Medulla oblongata (tissue), 1 donor: ENCODE measurements at regions not wholly inside any gene's neighbourhood (a gene's known extent, or its start where the extent isn't known, plus 50 kb on each side); places are given as distances from the start of the nearest gene placed in this dataset.
"Not testable (repeated sequence)": the region's sequence is repeated elsewhere in the genome, so short reads cannot be mapped to it uniquely, and the experiment has no call there.

Experiments used
- DNase-seq: peaks from one replicate; pipeline ENCODE4 v3.0.0-alpha.2; 2015; ENCODE audit errors: extremely low spot score

GRCh38 chr20:47843886-47844567, 58.7 kb upstream of the SULF2 start:
- no peak for DNase-seq

GRCh38 chr20:47842950-47843349, 57.7 kb upstream of the SULF2 start:
- DNase-seq: not testable (repeated sequence)

DNA sequence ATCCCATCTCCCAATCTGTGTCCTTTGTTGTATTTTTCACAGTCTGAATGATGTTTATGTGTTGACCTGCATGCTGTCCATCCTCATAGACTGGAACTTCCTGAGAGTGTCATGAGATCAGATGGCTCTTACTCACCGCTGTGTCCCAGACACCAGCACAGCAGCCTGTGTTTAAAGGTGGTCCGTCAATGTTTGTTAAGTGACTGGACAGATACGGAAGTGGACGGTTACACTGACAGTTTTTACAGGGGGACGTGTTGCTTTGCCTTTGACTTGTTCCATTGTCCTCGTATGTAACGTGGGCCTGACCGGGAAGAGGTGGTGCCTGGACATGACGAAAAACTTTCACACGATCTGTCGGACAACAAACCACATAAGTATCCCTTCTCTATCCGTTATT, 56.7 kb upstream of the SULF2 start:
- not testable (repeated sequence) for DNase-seq

- not testable (repeated sequence) for DNase-seq
These were observed 51.1 kb upstream of the SULF2 start for GRCh38 chr20:47836256-47836817.
